ENCODE measurements at regions not wholly inside any gene's neighbourhood (a gene's known extent, or its start where the extent isn't known, plus 50 kb on each side); places are given as distances from the start of the nearest gene placed in this dataset.
A peak's percentile ranks its signal among the peaks of the same experiment; 100 is the strongest.
"Not testable (repeated sequence)": the region's sequence is repeated elsewhere in the genome, so short reads cannot be mapped to it uniquely, and the experiment has no call there.

DNA sequence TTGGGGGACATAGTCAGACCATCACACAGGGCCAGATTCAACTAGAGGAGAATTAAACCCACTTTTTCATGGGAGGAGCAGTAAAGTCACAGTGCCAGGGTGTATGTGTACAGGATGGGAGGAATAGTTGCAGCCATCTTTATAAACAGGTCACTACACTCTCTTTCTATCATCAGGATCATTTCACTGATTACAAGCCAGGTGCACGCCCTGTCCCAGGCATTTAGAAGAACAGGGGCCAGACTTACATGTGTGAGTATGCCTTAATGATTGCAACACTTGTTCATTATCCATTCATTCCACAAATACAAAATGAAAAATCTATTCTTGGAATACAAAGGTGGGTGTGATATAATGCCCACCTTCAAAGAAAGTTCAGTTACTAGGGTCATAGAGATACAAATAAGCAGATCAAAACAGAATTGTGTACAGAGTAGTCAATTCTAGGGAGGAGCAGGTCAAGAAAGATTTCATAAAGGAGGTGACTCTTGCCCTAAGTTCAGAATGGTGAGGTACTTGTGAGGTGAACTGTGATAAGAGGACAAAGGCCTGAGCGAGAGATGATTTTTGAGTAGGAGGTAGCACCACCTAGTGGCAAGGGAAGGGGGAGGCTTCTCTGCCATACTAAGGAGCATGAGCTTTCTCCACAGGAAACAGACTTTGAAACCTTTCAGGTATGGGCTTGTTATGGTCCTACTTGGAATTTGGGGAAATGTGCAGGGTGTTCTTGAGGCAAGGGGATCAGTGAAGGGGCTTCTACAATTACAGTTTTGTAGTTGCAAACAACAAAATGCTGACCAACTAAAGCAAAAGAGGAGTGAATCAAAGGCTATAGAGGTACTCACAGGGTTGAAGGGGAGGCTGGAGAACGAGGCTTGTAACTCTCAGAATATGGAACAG is 156.3 kb downstream of the SUCLG1 start:
- DNase-seq (ENCODE audit: low read depth) = peak; percentile 33
- H3K4me3 ChIP-seq (ENCODE audit: low read depth, low read length) = no peak overlapping the region
- TF ChIP-seq, protein P1, sequence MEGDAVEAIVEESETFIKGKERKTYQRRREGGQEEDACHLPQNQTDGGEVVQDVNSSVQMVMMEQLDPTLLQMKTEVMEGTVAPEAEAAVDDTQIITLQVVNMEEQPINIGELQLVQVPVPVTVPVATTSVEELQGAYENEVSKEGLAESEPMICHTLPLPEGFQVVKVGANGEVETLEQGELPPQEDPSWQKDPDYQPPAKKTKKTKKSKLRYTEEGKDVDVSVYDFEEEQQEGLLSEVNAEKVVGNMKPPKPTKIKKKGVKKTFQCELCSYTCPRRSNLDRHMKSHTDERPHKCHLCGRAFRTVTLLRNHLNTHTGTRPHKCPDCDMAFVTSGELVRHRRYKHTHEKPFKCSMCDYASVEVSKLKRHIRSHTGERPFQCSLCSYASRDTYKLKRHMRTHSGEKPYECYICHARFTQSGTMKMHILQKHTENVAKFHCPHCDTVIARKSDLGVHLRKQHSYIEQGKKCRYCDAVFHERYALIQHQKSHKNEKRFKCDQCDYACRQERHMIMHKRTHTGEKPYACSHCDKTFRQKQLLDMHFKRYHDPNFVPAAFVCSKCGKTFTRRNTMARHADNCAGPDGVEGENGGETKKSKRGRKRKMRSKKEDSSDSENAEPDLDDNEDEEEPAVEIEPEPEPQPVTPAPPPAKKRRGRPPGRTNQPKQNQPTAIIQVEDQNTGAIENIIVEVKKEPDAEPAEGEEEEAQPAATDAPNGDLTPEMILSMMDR (IDR thresholded peaks at IDR 0.05; ENCODE audit: control insufficient read depth, extremely low read depth, insufficient read depth) = peak; percentile 80

DNA sequence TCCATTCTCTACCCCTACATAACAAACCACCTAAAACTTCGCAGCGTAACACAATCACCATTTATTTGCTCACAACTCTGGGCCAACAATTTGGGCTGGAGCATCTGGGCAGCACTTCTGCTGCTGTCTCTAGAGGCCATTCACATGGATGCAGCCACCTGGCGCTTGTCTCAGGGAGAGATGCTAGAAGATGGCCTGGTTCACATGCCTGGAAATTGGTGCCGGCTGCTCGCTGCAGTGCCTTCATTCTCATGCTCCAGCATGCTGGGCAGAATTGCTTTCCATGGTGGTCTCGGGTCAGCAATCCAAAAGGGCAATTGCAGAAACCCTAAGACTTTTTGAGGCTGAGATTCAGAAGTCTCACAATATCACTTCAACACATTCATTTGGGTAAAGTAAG is 157.4 kb downstream of the SUCLG1 start:
- TF ChIP-seq, protein P1 (IDR thresholded peaks at IDR 0.05; ENCODE audit: control insufficient read depth, extremely low read depth, insufficient read depth) = no peak
- H3K4me3 ChIP-seq (ENCODE audit: low read depth, low read length) = no peak overlapping the region
- DNase-seq (ENCODE audit: low read depth) = no peak

DNA sequence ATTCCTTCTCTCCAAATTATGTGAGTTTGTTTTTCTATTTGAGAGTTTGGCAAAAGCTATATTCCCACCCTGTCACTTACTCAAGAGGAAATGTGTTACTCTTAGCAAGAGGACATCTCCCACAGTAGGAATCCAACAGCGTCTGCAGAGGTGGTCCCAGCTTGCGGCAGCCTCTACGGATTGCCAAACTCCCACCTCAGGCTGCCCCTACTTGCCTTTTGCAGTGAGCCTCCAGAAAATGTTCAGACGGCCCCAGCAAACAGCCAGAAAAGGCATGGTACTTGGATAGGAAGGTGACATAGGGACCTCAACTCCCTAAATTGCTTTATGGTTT is 158.4 kb downstream of the SUCLG1 start:
- TF ChIP-seq, protein P1 (IDR thresholded peaks at IDR 0.05; ENCODE audit: control insufficient read depth, extremely low read depth, insufficient read depth) = no peak
- H3K4me3 ChIP-seq (ENCODE audit: low read depth, low read length) = no peak overlapping the region
- no peak for DNase-seq (ENCODE audit: low read depth)

DNA sequence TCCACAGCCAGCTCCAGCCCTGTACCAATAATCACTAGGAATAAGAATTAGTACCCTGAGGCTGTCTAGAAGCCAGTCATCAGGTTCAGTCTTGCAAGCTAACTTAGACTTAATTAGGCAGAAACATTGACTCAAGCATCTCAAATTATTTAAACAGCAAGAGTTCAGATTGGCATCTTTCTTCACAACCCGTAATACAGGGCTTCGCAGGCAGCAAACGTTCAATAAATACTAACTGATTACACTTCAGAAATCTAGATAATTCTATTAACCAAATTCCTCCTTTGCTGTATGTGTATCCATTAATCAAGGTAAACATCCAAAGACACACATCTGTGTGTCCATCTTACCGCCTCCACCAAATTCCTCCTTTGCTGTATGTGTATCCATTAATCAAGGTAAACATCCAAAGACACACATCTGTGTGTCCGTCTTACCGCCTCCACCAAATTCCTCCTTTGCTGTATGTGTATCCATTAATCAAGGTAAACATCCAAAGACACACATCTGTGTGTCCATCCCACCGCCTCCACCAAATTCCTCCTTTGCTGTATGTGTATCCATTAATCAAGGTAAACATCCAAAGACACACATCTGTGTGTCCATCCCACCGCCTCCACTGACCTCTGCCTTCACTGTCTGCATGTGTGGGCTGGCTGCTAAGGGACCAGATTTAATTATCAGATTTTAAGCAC is 158.9 kb downstream of the SUCLG1 start:
- not testable (repeated sequence) for H3K4me3 ChIP-seq (ENCODE audit: low read depth, low read length); DNase-seq (ENCODE audit: low read depth)

DNA sequence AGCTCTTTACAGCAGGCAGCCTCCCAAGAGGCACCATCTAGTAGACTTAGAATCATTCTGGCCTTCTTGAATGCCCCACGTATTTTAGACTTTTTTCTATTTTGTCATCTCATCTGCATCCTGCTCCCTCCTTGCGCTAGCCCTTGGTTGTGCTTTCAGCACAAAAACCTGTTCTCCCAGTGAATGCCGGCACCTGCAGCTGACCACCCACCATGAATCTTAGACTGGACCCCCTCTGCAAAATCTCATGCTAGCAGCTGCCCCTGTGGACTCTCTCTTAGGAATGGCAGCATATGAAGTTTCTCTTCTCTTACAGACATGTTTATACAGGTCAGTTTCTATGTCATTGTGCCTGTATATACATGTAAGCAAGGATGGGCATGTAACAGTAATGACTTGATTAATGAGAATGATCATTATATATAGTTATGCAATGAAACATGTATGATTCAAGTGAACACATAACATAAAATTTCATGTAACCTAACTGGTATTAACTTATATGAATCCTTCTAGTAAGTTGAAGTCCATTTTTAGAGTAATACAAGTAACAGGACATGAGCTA is 159.8 kb downstream of the SUCLG1 start:
- TF ChIP-seq, protein P1 (IDR thresholded peaks at IDR 0.05; ENCODE audit: control insufficient read depth, extremely low read depth, insufficient read depth) = no peak
- no peak for DNase-seq (ENCODE audit: low read depth)
- no peak overlapping the region for H3K4me3 ChIP-seq (ENCODE audit: low read depth, low read length)

DNA sequence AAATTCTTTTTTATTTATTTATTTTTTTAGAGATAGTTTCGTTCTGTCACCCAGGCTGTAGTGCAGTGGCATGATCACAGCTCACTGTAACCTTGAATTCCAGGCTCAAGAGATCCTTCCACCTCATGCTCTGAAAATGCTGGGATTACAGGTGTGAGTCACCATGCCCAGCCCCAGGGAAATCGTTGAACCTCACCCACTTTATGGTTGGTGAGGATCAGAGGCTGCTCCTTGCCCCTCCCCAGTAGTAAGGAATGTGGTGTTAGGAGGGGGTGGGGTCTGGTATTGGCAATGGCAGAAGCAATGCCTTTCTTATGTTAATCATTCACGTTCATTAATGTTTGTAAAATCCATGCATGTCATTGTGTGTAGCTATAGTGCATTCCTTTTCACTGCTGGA is 161.9 kb downstream of the SUCLG1 start:
- TF ChIP-seq, protein P1 (IDR thresholded peaks at IDR 0.05; ENCODE audit: control insufficient read depth, extremely low read depth, insufficient read depth) = no peak
- no peak overlapping the region for H3K4me3 ChIP-seq (ENCODE audit: low read depth, low read length)
- no peak for DNase-seq (ENCODE audit: low read depth)

DNA sequence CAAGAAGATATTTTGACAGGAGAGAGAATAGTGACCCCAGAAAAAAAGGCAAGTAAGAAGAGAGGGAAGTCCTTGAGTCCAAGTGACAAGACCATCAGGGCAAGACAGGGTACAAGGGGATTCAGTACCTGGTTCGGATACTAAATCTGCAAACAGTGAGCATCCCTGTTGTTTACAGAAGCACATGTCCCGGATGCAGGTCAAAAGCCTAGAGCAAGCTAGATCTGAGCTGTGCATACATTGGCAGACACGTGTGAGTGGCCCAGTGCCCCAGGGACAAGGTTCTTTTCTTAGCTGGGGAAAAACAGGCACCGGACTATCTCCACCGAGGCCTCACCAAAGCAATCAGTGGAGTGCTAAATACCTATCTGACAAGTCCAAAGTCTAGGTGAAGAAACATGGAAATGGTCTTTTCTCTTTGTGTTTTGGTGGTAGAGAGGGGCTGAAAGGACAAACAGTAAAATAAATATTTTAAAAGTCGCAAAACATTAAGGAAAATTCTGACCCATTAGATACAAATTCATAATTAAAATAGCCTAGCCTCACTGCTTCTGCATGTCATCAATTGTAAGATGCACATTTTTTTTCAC is 165.2 kb downstream of the SUCLG1 start:
- no peak overlapping the region for H3K4me3 ChIP-seq (ENCODE audit: low read depth, low read length)
- no peak for DNase-seq (ENCODE audit: low read depth)
- TF ChIP-seq, protein P1 (IDR thresholded peaks at IDR 0.05; ENCODE audit: control insufficient read depth, extremely low read depth, insufficient read depth) = no peak
